ENCODE measurements at regions not wholly inside any gene's neighbourhood (a gene's known extent, or its start where the extent isn't known, plus 50 kb on each side); places are given as distances from the start of the nearest gene placed in this dataset.
"Not testable (repeated sequence)": the region's sequence is repeated elsewhere in the genome, so short reads cannot be mapped to it uniquely, and the experiment has no call there.

- DNase-seq (ENCODE audit: low read depth), result no peak
Measured at GRCh38 chr5:118478852-118479251, 509.5 kb downstream of the DTWD2 start.

GRCh38 chr5:118468085-118468484 lies 520.3 kb downstream of the DTWD2 start:
- no peak for DNase-seq (ENCODE audit: low read depth)

GRCh38 chr5:118467103-118467502 lies 521.2 kb downstream of the DTWD2 start:
- no peak for DNase-seq (ENCODE audit: low read depth)

GRCh38 chr5:118466418-118466817 lies 521.9 kb downstream of the DTWD2 start:
- DNase-seq (ENCODE audit: low read depth), result no peak

GRCh38 chr5:118462276-118462675 lies 526.1 kb downstream of the DTWD2 start:
- DNase-seq (ENCODE audit: low read depth), result not testable (repeated sequence)

- no peak for DNase-seq (ENCODE audit: low read depth)
Measured at GRCh38 chr5:118461436-118461835, 526.9 kb downstream of the DTWD2 start.

GRCh38 chr5:118459490-118459889 lies 528.9 kb downstream of the DTWD2 start:
- DNase-seq (ENCODE audit: low read depth), result no peak

- no peak for DNase-seq (ENCODE audit: low read depth)
Measured at GRCh38 chr5:118456085-118456484, 532.3 kb downstream of the DTWD2 start.

GRCh38 chr5:118451697-118452247 lies 536.6 kb downstream of the DTWD2 start:
- no peak for DNase-seq (ENCODE audit: low read depth)

- DNase-seq (ENCODE audit: low read depth), result no peak
Measured at GRCh38 chr5:118450554-118451332, 537.6 kb downstream of the DTWD2 start.

GRCh38 chr5:118447350-118447749 lies 541.0 kb downstream of the DTWD2 start:
- no peak for DNase-seq (ENCODE audit: low read depth)

- DNase-seq (ENCODE audit: low read depth), result no peak
Measured at GRCh38 chr5:118441956-118442355, 546.4 kb downstream of the DTWD2 start.

- DNase-seq (ENCODE audit: low read depth), result no peak
Measured at GRCh38 chr5:118441034-118441433, 547.3 kb downstream of the DTWD2 start.

- no peak for DNase-seq (ENCODE audit: low read depth)
Measured at GRCh38 chr5:118440496-118440895, 547.9 kb downstream of the DTWD2 start.

- DNase-seq (ENCODE audit: low read depth), result no peak
Measured at GRCh38 chr5:118439831-118440230, 548.5 kb downstream of the DTWD2 start.

GRCh38 chr5:118435131-118435530 lies 553.2 kb downstream of the DTWD2 start:
- DNase-seq (ENCODE audit: low read depth), result no peak

- DNase-seq (ENCODE audit: low read depth), result no peak
Measured at GRCh38 chr5:118434522-118434921, 553.8 kb downstream of the DTWD2 start.

- DNase-seq (ENCODE audit: low read depth), result no peak
Measured at GRCh38 chr5:118430076-118430475, 558.3 kb downstream of the DTWD2 start.

GRCh38 chr5:118407958-118408357 lies 580.4 kb downstream of the DTWD2 start:
- no peak for DNase-seq (ENCODE audit: low read depth)

GRCh38 chr5:118405650-118406061 lies 582.7 kb downstream of the DTWD2 start:
- DNase-seq (ENCODE audit: low read depth), result no peak

GRCh38 chr5:118397236-118397635 lies 591.1 kb downstream of the DTWD2 start:
- no peak for DNase-seq (ENCODE audit: low read depth)

GRCh38 chr5:118392491-118392890 lies 595.9 kb downstream of the DTWD2 start:
- no peak for DNase-seq (ENCODE audit: low read depth)

- not testable (repeated sequence) for DNase-seq (ENCODE audit: low read depth)
Measured at GRCh38 chr5:118382931-118383330, 605.4 kb downstream of the DTWD2 start.

- DNase-seq (ENCODE audit: low read depth), result no peak
Measured at GRCh38 chr5:118379470-118379869, 608.9 kb downstream of the DTWD2 start.
